T-cell (primary cell): ENCODE measurements at regions not wholly inside any gene's neighbourhood (a gene's known extent, or its start where the extent isn't known, plus 50 kb on each side); places are given as distances from the start of the nearest gene placed in this dataset.

Experiments
- ATAC-seq, 4 experiments: fragments of 200-7000 bp in 3 of 4; fragments of 150-1000 bp in 1 of 4; cut with Tn5 transposase; replicated peaks in 1 of 4; 1 replicate in 3 of 4; 2 replicates in 1 of 4; pipeline ENCODE4 v1.10.0; 2021; ENCODE audit warnings: moderate library complexity in 3 of 4, mild to moderate bottlenecking in 2 of 4, moderate number of reproducible peaks in 1 of 4
- CTCF ChIA-PET, 2 donors: fragments of 300-600 bp; sonication (Branson Sonifier 250); formaldehyde crosslinking; loops; one replicate each; lab custom pipeline; 2022; ENCODE audit warnings: antibody characterized with exemption in 2 of 2; lab: Charles Lee
- POLR2A ChIA-PET, 2 donors: fragments of 300-600 bp; sonication (Branson Sonifier 250); formaldehyde crosslinking; loops; one replicate each; lab custom pipeline; 2022; ENCODE audit warnings: antibody characterized with exemption in 2 of 2; lab: Charles Lee
- DNase-seq, 35 experiments: peaks; one replicate each; pipeline versions ENCODE4 v3.0.0 to v3.0.0-alpha.2; 2013 to 2023
- H3K27ac ChIP-seq: one replicate; pipeline ENCODE4 v1.5.1; 2013; ENCODE audit warnings: low read length
- H3K27me3 ChIP-seq, 2 experiments: replicated peaks in 1 of 2; 1 replicate in 1 of 2; 2 replicates in 1 of 2; pipeline versions ENCODE4 v1.6.1 to v1.7.0; 2013; ENCODE audit warnings: low read length in 1 of 2, mixed read lengths in 1 of 2; ENCODE audit not compliant: control insufficient read depth in 2 of 2, insufficient read depth in 2 of 2; ENCODE audit errors: extremely low read depth in 1 of 2
- H3K36me3 ChIP-seq, 2 donors: 1 replicate in 1 of 2; 2 replicates in 1 of 2; pipeline versions ENCODE4 v1.6.1 to v1.7.0; 2013; ENCODE audit warnings: low read length in 1 of 2; ENCODE audit not compliant: control insufficient read depth in 2 of 2, insufficient read depth in 1 of 2; ENCODE audit errors: extremely low read depth in 1 of 2
- H3K4me1 ChIP-seq, 2 experiments: 1 replicate in 1 of 2; 2 replicates in 1 of 2; pipeline versions ENCODE4 v1.6.1 to v1.7.0; 2013; ENCODE audit warnings: low read length in 2 of 2, mixed read lengths in 1 of 2; ENCODE audit not compliant: insufficient read depth in 2 of 2, control insufficient read depth in 1 of 2; ENCODE audit errors: extremely low read depth in 1 of 2
- H3K4me3 ChIP-seq, 2 donors: 1 replicate in 1 of 2; 2 replicates in 1 of 2; pipeline versions ENCODE4 v1.5.1 to v1.7.0; 2013; ENCODE audit warnings: mild to moderate bottlenecking in 2 of 2, low read length in 1 of 2, moderate library complexity in 1 of 2; ENCODE audit not compliant: control insufficient read depth in 1 of 2; ENCODE audit errors: extremely low read depth in 1 of 2
- H3K9me3 ChIP-seq: 2 replicates; pipeline ENCODE4 v1.7.0; 2013
- H3K27ac Mint-ChIP-seq, 2 donors: one replicate each; pipeline ENCODE4 v1.8.0; 2020 to 2021; ENCODE audit warnings: mild to moderate bottlenecking in 2 of 2, mixed read lengths in 2 of 2
- H3K27me3 Mint-ChIP-seq, 2 donors: one replicate each; pipeline ENCODE4 v1.8.0; 2021 to 2022; ENCODE audit warnings: mixed read lengths in 2 of 2
- H3K36me3 Mint-ChIP-seq: one replicate; pipeline ENCODE4 v1.8.0; 2021; ENCODE audit warnings: mixed read lengths
- H3K4me1 Mint-ChIP-seq, 3 donors: one replicate each; pipeline ENCODE4 v1.8.0; 2020 to 2022; ENCODE audit warnings: mixed read lengths in 3 of 3, mild to moderate bottlenecking in 1 of 3
- H3K4me3 Mint-ChIP-seq, 3 donors: one replicate each; pipeline ENCODE4 v1.8.0; 2020 to 2022; ENCODE audit warnings: mild to moderate bottlenecking in 3 of 3, mixed read lengths in 3 of 3, moderate library complexity in 3 of 3
- H3K9me3 Mint-ChIP-seq, 3 donors: one replicate each; pipeline ENCODE4 v1.8.0; 2020 to 2022; ENCODE audit warnings: mixed read lengths in 3 of 3
- WGBS: methylation state at CpG from one replicate; pipeline ENCODE4 v1.1.5; 2013; ENCODE audit warnings: missing lambda C conversion rate; ENCODE audit not compliant: insufficient coverage; 5-methylcytosine and 5-hydroxymethylcytosine counted together

DNA sequence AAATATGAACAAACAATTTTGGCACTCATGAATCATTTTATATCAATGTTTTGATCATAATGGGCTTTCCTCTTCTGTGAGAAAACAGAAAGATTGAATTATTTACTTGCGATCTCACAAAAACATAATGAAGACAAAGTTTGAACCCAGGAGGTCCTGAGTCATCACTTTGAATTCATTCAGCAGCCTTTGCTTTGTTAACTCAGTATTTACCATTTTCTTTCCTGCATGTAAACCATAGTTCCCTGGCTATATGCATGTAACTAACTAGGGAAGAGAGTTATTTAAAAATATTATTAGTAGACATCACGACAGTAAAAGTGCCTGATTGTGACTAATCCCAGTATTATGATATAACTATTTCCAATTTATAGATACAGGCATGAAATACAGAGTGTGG, 1026.2 kb downstream of the PLOD2 start:
- Histone ChIP-seq H3K27me3 (no peaks in the 10 kb centered on the region), H3K4me1 (no peaks in the 10 kb centered on the region), H3K9me3 (no peaks in the 10 kb centered on the region), H3K4me3 (no peak overlapping the region), H3K36me3 (no peaks in the 10 kb centered on the region), H3K27ac (no peak overlapping the region)
- no peak for ATAC-seq
- ChIA-PET POLR2A (no interaction called here), CTCF (no interaction called here)
- WGBS: no CpG with 5 or more reads among the region's 2 CpGs
- H3K4me3 Mint-ChIP-seq: no peak overlapping the region
- H3K36me3 Mint-ChIP-seq: no peaks in the 10 kb centered on the region
- H3K27ac Mint-ChIP-seq: no peak overlapping the region
- DNase-seq: no peak
- peaks cover 2 to 3% (median 3%) of the 10 kb centered on the region in 3 donors for H3K9me3 Mint-ChIP-seq
- no peaks in the 10 kb centered on the region for H3K4me1 Mint-ChIP-seq
- H3K27me3 Mint-ChIP-seq: no peaks in the 10 kb centered on the region

DNA sequence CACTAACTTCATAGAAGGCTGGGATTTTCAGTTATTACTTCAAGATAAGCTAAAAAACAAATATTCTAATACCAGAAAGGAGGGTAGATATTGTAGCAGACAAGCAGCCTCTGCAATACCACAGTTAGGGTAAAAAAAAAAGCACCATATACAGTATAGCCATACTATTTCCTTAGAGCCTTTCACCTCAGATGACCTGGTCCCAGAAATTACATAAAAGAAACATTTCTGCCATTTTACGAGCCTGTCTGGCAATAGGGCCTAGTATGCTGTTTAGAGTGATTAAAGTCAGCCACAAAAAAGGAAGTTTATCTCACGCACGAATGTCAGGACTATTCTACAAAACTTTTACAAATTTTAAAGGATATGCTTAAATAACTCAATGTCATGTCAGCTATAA, 1016.6 kb downstream of the PLOD2 start:
- Histone ChIP-seq H3K4me1 (no peaks in the 10 kb centered on the region), H3K9me3 (no peaks in the 10 kb centered on the region), H3K4me3 (no peak overlapping the region), H3K27ac (no peak overlapping the region), H3K27me3 (no peaks in the 10 kb centered on the region), H3K36me3 (no peaks in the 10 kb centered on the region)
- no peak overlapping the region for H3K27ac Mint-ChIP-seq
- H3K4me1 Mint-ChIP-seq: no peaks in the 10 kb centered on the region
- DNase-seq (no peak), ATAC-seq (no peak)
- peaks cover 5 to 12% (median 6%) of the 10 kb centered on the region in 3 donors for H3K9me3 Mint-ChIP-seq
- H3K4me3 Mint-ChIP-seq: no peak overlapping the region
- CTCF ChIA-PET: no interaction called here
- H3K27me3 Mint-ChIP-seq: no peaks in the 10 kb centered on the region
- POLR2A ChIA-PET: no interaction called here
- no peaks in the 10 kb centered on the region for H3K36me3 Mint-ChIP-seq
- no CpG with 5 or more reads among the region's 3 CpGs for WGBS

- H3K27me3 Mint-ChIP-seq: no peaks in the 10 kb centered on the region
- no peak overlapping the region for H3K27ac Mint-ChIP-seq
- Histone ChIP-seq H3K36me3 (no peaks in the 10 kb centered on the region), H3K27ac (no peak overlapping the region), H3K9me3 (no peaks in the 10 kb centered on the region), H3K4me3 (no peak overlapping the region), H3K27me3 (no peaks in the 10 kb centered on the region), H3K4me1 (no peaks in the 10 kb centered on the region)
- H3K4me1 Mint-ChIP-seq: no peaks in the 10 kb centered on the region
- H3K36me3 Mint-ChIP-seq: no peaks in the 10 kb centered on the region
- no peak for DNase-seq
- ChIA-PET POLR2A (no interaction called here), CTCF (no interaction called here)
- no CpG with 5 or more reads among the region's 1 CpG for WGBS
- peaks cover 5 to 11% (median 6%) of the 10 kb centered on the region in 3 donors for H3K9me3 Mint-ChIP-seq
- no peak overlapping the region for H3K4me3 Mint-ChIP-seq
- ATAC-seq: no peak
These were observed 1015.5 kb downstream of the PLOD2 start for GRCh38 chr3:145145461-145145860.

GRCh38 chr3:145159640-145160039, 1001.3 kb downstream of the PLOD2 start:
- H3K36me3 Mint-ChIP-seq: no peaks in the 10 kb centered on the region
- H3K9me3 Mint-ChIP-seq: peaks cover 0 to 4% (median 3%) of the 10 kb centered on the region in 3 donors
- no peak for ATAC-seq
- Histone ChIP-seq H3K4me1 (no peaks in the 10 kb centered on the region), H3K4me3 (no peak overlapping the region), H3K27ac (no peak overlapping the region), H3K9me3 (no peaks in the 10 kb centered on the region), H3K27me3 (no peaks in the 10 kb centered on the region), H3K36me3 (no peaks in the 10 kb centered on the region)
- ChIA-PET CTCF (no interaction called here), POLR2A (no interaction called here)
- no peaks in the 10 kb centered on the region for H3K4me1 Mint-ChIP-seq
- no peaks in the 10 kb centered on the region for H3K27me3 Mint-ChIP-seq
- DNase-seq: no peak
- H3K27ac Mint-ChIP-seq: no peak overlapping the region
- H3K4me3 Mint-ChIP-seq: no peak overlapping the region

GRCh38 chr3:145170121-145170520, 990.9 kb downstream of the PLOD2 start:
- DNase-seq: no peak
- Mint-ChIP-seq H3K27me3 (no peaks in the 10 kb centered on the region), H3K4me3 (no peak overlapping the region), H3K4me1 (no peaks in the 10 kb centered on the region), H3K36me3 (no peaks in the 10 kb centered on the region), H3K27ac (no peak overlapping the region), H3K9me3 (no peaks in the 10 kb centered on the region)
- ChIA-PET POLR2A (interaction anchor here in 1 of 2 donors (0.6 kb wide), 1 partner anchor 114 kb away, joined by 3 read pairs; no protein-coding TSS in a partner anchor), CTCF (interaction anchor here in 1 of 2 donors (0.6 kb wide), 1 partner anchor 1199 kb away, joined by 6 read pairs; the partner anchor contains the start of gene DIPK2A)
- WGBS: no CpG with 5 or more reads among the region's 2 CpGs
- ATAC-seq: no peak
- Histone ChIP-seq H3K36me3 (no peaks in the 10 kb centered on the region), H3K9me3 (no peaks in the 10 kb centered on the region), H3K27ac (no peak overlapping the region), H3K4me3 (no peak overlapping the region), H3K4me1 (no peaks in the 10 kb centered on the region), H3K27me3 (no peaks in the 10 kb centered on the region)

DNA sequence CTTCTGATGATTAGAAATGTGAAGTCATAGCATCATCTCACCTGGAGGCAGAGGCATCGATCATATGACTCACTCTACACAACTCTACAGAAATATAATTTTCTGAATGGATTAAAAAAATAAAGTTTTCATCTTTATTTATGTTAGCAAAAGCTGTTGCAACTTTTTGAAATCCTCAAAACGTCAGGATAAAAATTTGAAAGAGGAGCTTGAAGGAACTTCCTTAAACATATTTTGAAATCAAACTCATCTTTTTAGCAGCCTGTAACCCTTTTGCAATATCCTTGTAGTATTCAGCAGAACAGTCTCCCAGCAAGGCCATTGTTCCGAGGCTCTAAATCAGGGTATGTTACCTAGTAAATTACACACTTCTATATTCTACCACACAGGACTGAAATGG, 985.4 kb downstream of the PLOD2 start:
- ATAC-seq: no peak
- WGBS: no CpG with 5 or more reads among the region's 3 CpGs
- ChIA-PET CTCF (no interaction called here), POLR2A (no interaction called here)
- Mint-ChIP-seq H3K27ac (no peak overlapping the region), H3K36me3 (no peaks in the 10 kb centered on the region), H3K4me3 (no peak overlapping the region), H3K4me1 (no peaks in the 10 kb centered on the region), H3K9me3 (no peaks in the 10 kb centered on the region), H3K27me3 (no peaks in the 10 kb centered on the region)
- Histone ChIP-seq H3K36me3 (no peaks in the 10 kb centered on the region), H3K4me3 (no peak overlapping the region), H3K4me1 (no peaks in the 10 kb centered on the region), H3K27me3 (no peaks in the 10 kb centered on the region), H3K27ac (no peak overlapping the region), H3K9me3 (no peaks in the 10 kb centered on the region)
- no peak for DNase-seq

GRCh38 chr3:145176907-145177306, 984.1 kb downstream of the PLOD2 start:
- ChIA-PET POLR2A (no interaction called here), CTCF (no interaction called here)
- WGBS: no CpG with 5 or more reads among the region's 2 CpGs
- Histone ChIP-seq H3K4me3 (no peak overlapping the region), H3K4me1 (peaks cover 0 to 2% of the 10 kb centered on the region in 2 experiments), H3K36me3 (no peaks in the 10 kb centered on the region), H3K27me3 (no peaks in the 10 kb centered on the region), H3K27ac (no peak overlapping the region), H3K9me3 (no peaks in the 10 kb centered on the region)
- Mint-ChIP-seq H3K27ac (no peak overlapping the region), H3K27me3 (no peaks in the 10 kb centered on the region), H3K4me3 (no peak overlapping the region), H3K9me3 (no peaks in the 10 kb centered on the region), H3K36me3 (no peaks in the 10 kb centered on the region), H3K4me1 (peaks cover 0 to 4% (median 0%) of the 10 kb centered on the region in 3 donors)
- ATAC-seq (no peak), DNase-seq (no peak)
